Esophagus muscularis mucosa (tissue), 4 donors: ENCODE measurements at regions not wholly inside any gene's neighbourhood (a gene's known extent, or its start where the extent isn't known, plus 50 kb on each side); places are given as distances from the start of the nearest gene placed in this dataset.

Source experiments
- DNase-seq: peaks from one replicate; pipeline ENCODE4 v3.0.0-alpha.2; 2017; ENCODE audit errors: extremely low spot score
- H3K27ac ChIP-seq, 4 donors: fragments of 200-600 bp; sonication (generic); replicated peaks in 1 of 4; 1 replicate in 3 of 4; 2 replicates in 1 of 4; pipeline ENCODE4 v1.5.1; 2016 to 2019; ENCODE audit warnings: mild to moderate bottlenecking in 1 of 4
- H3K27me3 ChIP-seq, 4 donors: fragments of 200-600 bp; sonication (generic); one replicate each; pipeline versions ENCODE4 v1.5.1 to v1.6.0; 2016 to 2019
- H3K36me3 ChIP-seq, 4 donors: fragments of 200-600 bp; sonication (generic); one replicate each; pipeline ENCODE4 v1.5.1; 2016 to 2019
- H3K4me1 ChIP-seq, 4 donors: fragments of 200-600 bp; sonication (generic); one replicate each; pipeline ENCODE4 v1.5.1; 2016 to 2019
- H3K4me3 ChIP-seq, 4 donors: fragments of 200-600 bp; sonication (generic); 1 replicate in 2 of 4; 2 replicates in 2 of 4; pipeline ENCODE4 v1.5.1; 2016 to 2019; ENCODE audit warnings: mild to moderate bottlenecking in 4 of 4, moderate library complexity in 1 of 4
- H3K9me3 ChIP-seq, 4 donors: fragments of 200-600 bp; sonication (generic); 1 replicate in 3 of 4; 2 replicates in 1 of 4; pipeline ENCODE4 v1.5.1; 2016 to 2019
- CTCF ChIP-seq, 3 experiments: fragments of 200-600 bp in 2 of 3; fragments of 450-650 bp in 1 of 3; sonication (generic) in 2 of 3; IDR thresholded peaks; one replicate each; pipeline ENCODE4 v1.5.1; 2017 to 2019; ENCODE audit warnings: antibody characterized with exemption in 3 of 3, mild to moderate bottlenecking in 2 of 3, moderate library complexity in 1 of 3
- EP300 ChIP-seq: sonication (generic); formaldehyde crosslinking; IDR thresholded peaks from one replicate; pipeline ENCODE4 v1.6.1; 2017; ENCODE audit warnings: antibody characterized with exemption
- POLR2A ChIP-seq: fragments of 450-650 bp; IDR thresholded peaks from one replicate; pipeline ENCODE4 v1.6.1; 2017; ENCODE audit warnings: antibody characterized with exemption, moderate library complexity, mild to moderate bottlenecking, low read depth
- POLR2AphosphoS5 ChIP-seq, 2 donors: sonication (generic); formaldehyde crosslinking; IDR thresholded peaks; one replicate each; pipeline ENCODE4 v1.6.1; 2017; ENCODE audit warnings: antibody characterized with exemption in 2 of 2
- WGBS: methylation state at CpG from one replicate; pipeline ENCODE4 v1.1.5; 2018; 5-methylcytosine and 5-hydroxymethylcytosine counted together
- intact Hi-C: fragments of 100-400 bp; cut with DNase I; formaldehyde crosslinking; loops from one replicate; pipeline ENCODE4 v1.15.1; 2023

DNA sequence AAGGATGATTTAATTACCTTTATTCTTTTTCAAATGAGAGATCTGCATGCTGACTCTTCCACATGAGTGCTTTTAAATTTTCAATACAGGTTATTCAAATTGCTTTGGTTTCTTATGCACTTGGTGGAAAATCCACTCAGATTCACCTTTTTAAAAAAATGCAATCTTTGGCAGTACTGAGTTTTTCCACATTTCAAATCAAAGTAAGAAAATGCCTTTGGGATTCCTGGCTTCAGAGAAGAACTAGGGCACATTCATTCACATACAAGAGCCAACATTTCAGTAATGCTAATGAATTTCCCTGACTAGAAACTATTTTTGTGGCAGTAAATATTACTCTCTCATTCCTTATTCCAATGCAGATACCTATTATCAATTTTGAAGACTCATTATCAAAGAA lies 342.2 kb downstream of the ETNK1 start:
- Histone ChIP-seq H3K27ac (no peak overlapping the region), H3K9me3 (no peaks in the 10 kb centered on the region), H3K4me3 (no peak overlapping the region), H3K27me3 (no peaks in the 10 kb centered on the region), H3K4me1 (no peaks in the 10 kb centered on the region), H3K36me3 (no peaks in the 10 kb centered on the region)
- intact Hi-C loops, result no loop called here
- DNase-seq, result no peak
- no peak for TF ChIP-seq POLR2A
- TF ChIP-seq POLR2AphosphoS5 (IDR thresholded peaks at IDR 0.05), result no peak
- no peak for TF ChIP-seq CTCF (IDR thresholded peaks at IDR 0.05)
- TF ChIP-seq EP300, result no peak

DNA sequence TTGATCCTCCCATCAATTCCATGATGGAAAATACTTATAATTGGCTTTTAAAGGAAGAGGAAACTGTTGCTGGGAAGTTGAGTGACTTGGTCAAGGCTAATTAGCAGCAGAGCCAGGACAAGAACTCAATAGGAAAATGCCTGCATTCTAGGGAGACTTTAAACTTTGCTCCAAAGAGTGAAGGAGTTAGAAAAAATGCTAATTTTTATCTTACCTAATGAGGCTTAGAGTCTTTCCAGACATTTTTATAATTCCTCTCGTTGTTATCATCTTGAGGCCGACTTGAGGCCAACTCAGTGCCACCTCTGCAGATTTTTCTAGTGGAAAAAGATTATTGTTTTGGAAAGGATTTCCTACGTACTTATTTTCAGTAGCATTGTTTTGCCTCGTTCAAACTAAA lies 344.6 kb downstream of the ETNK1 start:
- intact Hi-C loops, result no loop called here
- Histone ChIP-seq H3K27me3 (no peaks in the 10 kb centered on the region), H3K36me3 (no peaks in the 10 kb centered on the region), H3K4me3 (no peak overlapping the region), H3K4me1 (no peaks in the 10 kb centered on the region), H3K9me3 (no peaks in the 10 kb centered on the region), H3K27ac (no peak overlapping the region)
- DNase-seq, result no peak
- TF ChIP-seq EP300, result no peak
- WGBS, result 79% methylated on average over 4 of the region's 4 CpGs

DNA sequence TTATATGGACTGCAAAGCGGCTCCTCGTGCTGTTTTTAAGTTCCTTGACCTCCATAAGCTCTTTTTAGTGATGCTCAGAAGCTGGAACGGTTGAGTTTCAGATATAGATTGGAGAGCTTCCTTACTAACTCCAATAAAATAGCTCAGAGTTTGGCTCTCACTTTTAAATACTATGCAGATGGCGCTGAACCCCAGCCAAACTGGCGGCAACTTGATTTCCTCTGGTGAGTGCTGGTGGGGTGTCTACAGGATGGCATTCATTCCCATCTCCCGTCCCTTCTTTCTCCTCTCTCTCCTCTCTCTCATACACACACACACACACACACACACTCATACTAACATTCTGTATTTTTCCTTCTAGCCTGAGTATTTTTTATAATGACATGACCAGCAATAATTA lies 346.3 kb downstream of the ETNK1 start:
- no peak overlapping the region for H3K27ac ChIP-seq
- intact Hi-C loops, result no loop called here
- no peaks in the 10 kb centered on the region for H3K9me3 ChIP-seq
- no peak for DNase-seq
- H3K4me1 ChIP-seq, result no peaks in the 10 kb centered on the region
- no peaks in the 10 kb centered on the region for H3K27me3 ChIP-seq
- WGBS, result 77% methylated on average over 6 of the region's 6 CpGs
- H3K4me3 ChIP-seq, result no peak overlapping the region
- H3K36me3 ChIP-seq, result no peaks in the 10 kb centered on the region
- no peak for TF ChIP-seq POLR2AphosphoS5 (IDR thresholded peaks at IDR 0.05)
- TF ChIP-seq EP300, result no peak
- TF ChIP-seq CTCF (IDR thresholded peaks at IDR 0.05), result no peak
- no peak for TF ChIP-seq POLR2A

GRCh38 chr12:22971701-22972191 lies 346.8 kb downstream of the ETNK1 start:
- Histone ChIP-seq H3K36me3 (no peaks in the 10 kb centered on the region), H3K9me3 (no peaks in the 10 kb centered on the region), H3K4me1 (no peaks in the 10 kb centered on the region), H3K4me3 (no peak overlapping the region), H3K27me3 (no peaks in the 10 kb centered on the region), H3K27ac (no peak overlapping the region)
- 82% methylated on average over 12 of the region's 12 CpGs for WGBS
- intact Hi-C loops, result no loop called here
- TF ChIP-seq CTCF (IDR thresholded peaks at IDR 0.05) (no peak), POLR2AphosphoS5 (IDR thresholded peaks at IDR 0.05) (no peak), POLR2A (no peak), EP300 (no peak)
- DNase-seq, result no peak

DNA sequence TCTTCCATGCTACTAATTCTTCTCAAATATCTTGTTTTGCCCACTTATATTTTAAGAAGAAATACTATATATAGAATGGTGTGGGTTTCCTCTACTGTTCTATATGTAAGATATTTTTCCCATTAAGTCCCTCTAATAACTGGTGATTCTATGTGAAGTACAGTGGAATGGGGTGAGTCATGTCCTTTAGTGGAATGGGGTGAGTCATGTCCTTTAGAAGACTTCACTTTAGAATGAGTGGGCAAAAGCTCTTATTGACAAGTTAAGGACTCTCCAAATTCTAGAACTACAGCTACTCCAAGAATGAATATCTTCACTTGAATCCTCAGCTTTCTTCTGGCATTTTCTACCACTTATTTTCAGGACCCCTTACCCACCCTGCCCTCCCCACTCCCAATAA lies 349.9 kb downstream of the ETNK1 start:
- no peak overlapping the region for H3K27ac ChIP-seq
- no peaks in the 10 kb centered on the region for H3K9me3 ChIP-seq
- intact Hi-C loops, result no loop called here
- no peaks in the 10 kb centered on the region for H3K4me1 ChIP-seq
- no peaks in the 10 kb centered on the region for H3K27me3 ChIP-seq
- no peaks in the 10 kb centered on the region for H3K36me3 ChIP-seq
- no peak for DNase-seq
- no peak overlapping the region for H3K4me3 ChIP-seq
- TF ChIP-seq EP300 (no peak), POLR2AphosphoS5 (IDR thresholded peaks at IDR 0.05) (no peak), CTCF (IDR thresholded peaks at IDR 0.05) (no peak), POLR2A (no peak)
